ENCODE measurements at regions not wholly inside any gene's neighbourhood (a gene's known extent, or its start where the extent isn't known, plus 50 kb on each side); places are given as distances from the start of the nearest gene placed in this dataset.

DNA sequence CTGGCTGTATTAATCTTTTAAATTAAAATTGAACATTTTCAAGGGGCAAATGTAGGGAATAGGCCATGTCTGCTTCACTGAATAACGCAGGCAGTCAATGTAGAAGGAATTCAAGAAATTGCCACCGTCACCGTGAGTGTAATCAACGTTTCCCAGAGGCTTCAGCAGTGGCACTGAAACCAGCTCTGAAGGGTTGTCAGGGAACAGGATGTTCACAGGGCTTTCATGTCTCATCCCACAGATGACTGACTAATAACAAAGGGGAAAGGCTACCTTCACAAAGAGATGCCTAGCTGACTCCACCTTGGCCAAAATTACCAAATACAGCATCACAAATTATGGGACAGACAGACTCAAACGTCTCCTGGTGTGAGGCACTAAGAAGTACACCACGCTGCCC, 70.4 kb upstream of the SIMC1 start:
- Histone ChIP-seq H3K9me3 (ENCODE audit: control insufficient read depth, insufficient read depth, low read length) (no peaks in the 10 kb centered on the region), H3K4me3 (ENCODE audit: low read depth, low read length) (no peak overlapping the region), H3K27ac (ENCODE audit: low read depth, low read length) (no peak overlapping the region), H3K27me3 (ENCODE audit: control insufficient read depth, insufficient read depth, low read length) (peaks cover 3% of the 10 kb centered on the region)
- TF ChIP-seq, protein P1, sequence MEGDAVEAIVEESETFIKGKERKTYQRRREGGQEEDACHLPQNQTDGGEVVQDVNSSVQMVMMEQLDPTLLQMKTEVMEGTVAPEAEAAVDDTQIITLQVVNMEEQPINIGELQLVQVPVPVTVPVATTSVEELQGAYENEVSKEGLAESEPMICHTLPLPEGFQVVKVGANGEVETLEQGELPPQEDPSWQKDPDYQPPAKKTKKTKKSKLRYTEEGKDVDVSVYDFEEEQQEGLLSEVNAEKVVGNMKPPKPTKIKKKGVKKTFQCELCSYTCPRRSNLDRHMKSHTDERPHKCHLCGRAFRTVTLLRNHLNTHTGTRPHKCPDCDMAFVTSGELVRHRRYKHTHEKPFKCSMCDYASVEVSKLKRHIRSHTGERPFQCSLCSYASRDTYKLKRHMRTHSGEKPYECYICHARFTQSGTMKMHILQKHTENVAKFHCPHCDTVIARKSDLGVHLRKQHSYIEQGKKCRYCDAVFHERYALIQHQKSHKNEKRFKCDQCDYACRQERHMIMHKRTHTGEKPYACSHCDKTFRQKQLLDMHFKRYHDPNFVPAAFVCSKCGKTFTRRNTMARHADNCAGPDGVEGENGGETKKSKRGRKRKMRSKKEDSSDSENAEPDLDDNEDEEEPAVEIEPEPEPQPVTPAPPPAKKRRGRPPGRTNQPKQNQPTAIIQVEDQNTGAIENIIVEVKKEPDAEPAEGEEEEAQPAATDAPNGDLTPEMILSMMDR (IDR thresholded peaks at IDR 0.05; ENCODE audit: low read depth, low read length) = no peak
- CTCF ChIA-PET = no interaction called here
- POLR2A ChIA-PET = no interaction called here
- no peak for DNase-seq (ENCODE audit: low read depth, low spot score)

DNA sequence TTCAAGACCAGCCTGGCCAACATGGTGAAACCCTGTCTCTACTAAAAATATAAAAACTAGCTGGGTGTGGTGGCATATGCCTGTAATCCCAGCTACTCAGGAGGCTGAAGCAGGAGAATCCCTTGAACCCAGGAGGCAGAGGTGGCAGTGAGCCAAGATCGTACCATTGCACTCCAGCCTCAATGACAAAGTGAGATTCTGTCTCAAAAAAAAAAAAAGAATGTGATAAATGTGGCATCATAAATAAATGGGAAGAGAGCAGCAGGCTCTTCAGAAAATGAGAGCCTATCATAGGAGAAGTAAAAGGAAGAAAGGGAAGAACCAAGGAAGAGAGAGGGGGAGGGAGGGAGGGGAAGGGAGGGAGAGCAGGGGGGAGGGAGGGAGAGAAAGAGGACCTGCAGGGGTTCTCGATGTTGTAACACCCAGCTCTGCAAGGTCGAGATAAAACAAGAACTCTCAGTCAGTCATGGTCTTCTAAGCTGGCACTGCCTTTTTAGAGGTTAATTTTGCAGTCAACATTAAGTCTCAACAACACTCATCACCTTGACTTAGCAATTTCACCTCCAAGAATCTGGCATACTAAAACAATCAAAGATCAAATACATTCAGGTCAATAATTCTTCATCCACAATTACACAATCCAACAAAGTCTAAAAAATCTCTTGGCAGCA, 68.7 kb upstream of the SIMC1 start:
- CTCF ChIA-PET = no interaction called here

DNA sequence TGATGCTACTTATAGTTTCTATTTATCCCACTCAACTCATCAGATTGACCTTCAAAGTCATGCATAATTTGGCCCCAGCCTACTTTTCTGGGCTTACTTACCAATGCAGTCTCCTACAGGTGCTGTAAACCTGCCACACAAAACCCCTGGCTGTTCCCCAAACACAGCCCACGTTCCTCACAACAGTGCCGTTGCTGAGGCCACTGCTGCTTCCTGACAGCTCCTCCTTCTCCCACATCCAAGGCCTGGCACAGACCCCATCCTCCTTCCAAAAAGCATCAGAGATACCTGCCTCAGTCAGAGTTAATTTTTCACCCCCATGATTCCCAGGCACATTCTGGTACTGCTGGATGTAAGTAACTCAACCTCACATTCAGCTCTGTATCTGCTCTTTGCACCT, 68.1 kb upstream of the SIMC1 start:
- Histone ChIP-seq H3K9me3 (ENCODE audit: control insufficient read depth, insufficient read depth, low read length) (no peaks in the 10 kb centered on the region), H3K4me3 (ENCODE audit: low read depth, low read length) (no peak overlapping the region), H3K27me3 (ENCODE audit: control insufficient read depth, insufficient read depth, low read length) (peaks cover 3% of the 10 kb centered on the region), H3K27ac (ENCODE audit: low read depth, low read length) (no peak overlapping the region)
- ChIA-PET CTCF (no interaction called here), POLR2A (no interaction called here)
- no peak for DNase-seq (ENCODE audit: low read depth, low spot score)
- TF ChIP-seq, protein P1 (IDR thresholded peaks at IDR 0.05; ENCODE audit: low read depth, low read length) = no peak

More for the DNA sequence above, 68.7 kb upstream of the SIMC1 start:
- no peak overlapping the region for H3K27ac ChIP-seq (ENCODE audit: low read depth, low read length)
- DNase-seq (ENCODE audit: low read depth, low spot score) = no peak
- TF ChIP-seq, protein P1 (IDR thresholded peaks at IDR 0.05; ENCODE audit: low read depth, low read length) = no peak
- peaks cover 3% of the 10 kb centered on the region for H3K27me3 ChIP-seq (ENCODE audit: control insufficient read depth, insufficient read depth, low read length)
- POLR2A ChIA-PET = no interaction called here
- H3K4me3 ChIP-seq (ENCODE audit: low read depth, low read length) = no peak overlapping the region
- H3K9me3 ChIP-seq (ENCODE audit: control insufficient read depth, insufficient read depth, low read length) = no peaks in the 10 kb centered on the region

DNA sequence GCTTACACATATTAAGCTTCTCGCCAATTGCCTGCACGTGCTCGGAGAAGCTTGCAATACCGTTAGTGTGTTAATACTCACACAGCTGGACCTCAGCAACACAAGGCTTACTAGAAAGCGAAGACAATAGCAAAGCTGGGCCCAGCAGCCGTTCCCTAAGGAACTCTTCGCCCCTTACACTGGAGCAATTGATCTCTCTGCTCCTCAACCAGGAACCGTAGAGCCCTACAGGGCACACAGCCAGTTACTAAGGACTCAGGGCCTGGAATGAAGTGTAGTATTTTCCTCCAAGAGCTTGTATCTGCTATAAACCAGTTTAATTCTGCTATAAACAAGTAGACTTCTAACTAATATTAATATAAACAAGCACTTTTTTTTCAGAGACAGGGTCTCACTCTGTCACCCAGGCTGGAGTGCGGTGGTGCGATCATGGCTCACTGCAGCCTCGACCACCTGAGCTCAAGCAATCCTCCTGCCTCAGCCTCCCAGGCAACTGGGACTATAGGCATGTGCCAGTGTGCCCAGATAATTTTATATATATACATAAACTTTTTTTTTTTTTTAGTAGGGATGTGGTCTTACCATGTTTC, 67.0 kb upstream of the SIMC1 start:
- Histone ChIP-seq H3K9me3 (ENCODE audit: control insufficient read depth, insufficient read depth, low read length) (no peaks in the 10 kb centered on the region), H3K4me3 (ENCODE audit: low read depth, low read length) (no peak overlapping the region), H3K27me3 (ENCODE audit: control insufficient read depth, insufficient read depth, low read length) (peaks cover 6% of the 10 kb centered on the region), H3K27ac (ENCODE audit: low read depth, low read length) (no peak overlapping the region)
- CTCF ChIA-PET = no interaction called here
- TF ChIP-seq, protein P1 (IDR thresholded peaks at IDR 0.05; ENCODE audit: low read depth, low read length) = no peak
- DNase-seq (ENCODE audit: low read depth, low spot score) = no peak
- POLR2A ChIA-PET = interaction anchor here (0.6 kb wide), 1 partner anchor 20 kb away, joined by 3 read pairs; no protein-coding TSS in a partner anchor

DNA sequence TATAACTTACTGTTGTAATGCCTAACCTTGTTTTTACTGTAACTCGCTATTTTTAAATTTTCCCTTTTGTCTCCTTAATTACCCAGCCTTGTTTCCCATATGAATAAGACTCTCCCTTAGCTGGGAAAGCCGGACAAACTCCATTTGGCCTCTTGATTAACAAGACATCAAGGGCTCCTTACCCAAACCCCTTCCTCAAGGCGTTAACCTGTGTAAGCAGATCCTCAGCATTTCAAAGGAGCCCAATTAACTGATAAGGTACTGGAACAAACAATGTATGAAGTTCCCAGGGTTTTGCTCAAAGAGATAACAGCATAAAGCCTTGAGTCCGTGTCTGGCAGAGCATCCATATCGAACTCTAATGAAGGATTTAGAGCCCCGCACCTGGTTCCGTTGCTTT, 66.0 kb upstream of the SIMC1 start:
- no peak for DNase-seq (ENCODE audit: low read depth, low spot score)
- ChIA-PET CTCF (no interaction called here), POLR2A (no interaction called here)
- H3K9me3 ChIP-seq (ENCODE audit: control insufficient read depth, insufficient read depth, low read length) = no peaks in the 10 kb centered on the region
- no peak overlapping the region for H3K4me3 ChIP-seq (ENCODE audit: low read depth, low read length)
- no peak overlapping the region for H3K27ac ChIP-seq (ENCODE audit: low read depth, low read length)
- peaks cover 6% of the 10 kb centered on the region for H3K27me3 ChIP-seq (ENCODE audit: control insufficient read depth, insufficient read depth, low read length)
- TF ChIP-seq, protein P1 (IDR thresholded peaks at IDR 0.05; ENCODE audit: low read depth, low read length) = no peak
